Mucosa of stomach (tissue), 1 donor: ENCODE measurements at regions not wholly inside any gene's neighbourhood (a gene's known extent, or its start where the extent isn't known, plus 50 kb on each side); places are given as distances from the start of the nearest gene placed in this dataset.
"Not testable (repeated sequence)": the region's sequence is repeated elsewhere in the genome, so short reads cannot be mapped to it uniquely, and the experiment has no call there.

Experiments
- H3K27me3 ChIP-seq: one replicate; pipeline ENCODE4 v1.7.0; 2013; ENCODE audit warnings: mild to moderate bottlenecking, low read length; ENCODE audit not compliant: control insufficient read depth, insufficient read depth
- H3K36me3 ChIP-seq: one replicate; pipeline ENCODE4 v1.7.0; 2013; ENCODE audit warnings: low read length; ENCODE audit not compliant: control insufficient read depth, insufficient read depth
- H3K4me1 ChIP-seq: one replicate; pipeline ENCODE4 v1.7.0; 2013; ENCODE audit warnings: mild to moderate bottlenecking, low read length; ENCODE audit not compliant: control insufficient read depth, insufficient read depth
- H3K4me3 ChIP-seq: one replicate; pipeline ENCODE4 v1.7.0; 2013; ENCODE audit warnings: low read length
- H3K9ac ChIP-seq: one replicate; pipeline ENCODE4 v1.7.0; 2013; ENCODE audit warnings: mild to moderate bottlenecking, low read length, moderate library complexity
- H3K9me3 ChIP-seq: one replicate; pipeline ENCODE4 v1.7.0; 2013; ENCODE audit warnings: mild to moderate bottlenecking, low read length, moderate library complexity; ENCODE audit not compliant: control insufficient read depth
- donor health status: Pancreatic carcinoma.

DNA sequence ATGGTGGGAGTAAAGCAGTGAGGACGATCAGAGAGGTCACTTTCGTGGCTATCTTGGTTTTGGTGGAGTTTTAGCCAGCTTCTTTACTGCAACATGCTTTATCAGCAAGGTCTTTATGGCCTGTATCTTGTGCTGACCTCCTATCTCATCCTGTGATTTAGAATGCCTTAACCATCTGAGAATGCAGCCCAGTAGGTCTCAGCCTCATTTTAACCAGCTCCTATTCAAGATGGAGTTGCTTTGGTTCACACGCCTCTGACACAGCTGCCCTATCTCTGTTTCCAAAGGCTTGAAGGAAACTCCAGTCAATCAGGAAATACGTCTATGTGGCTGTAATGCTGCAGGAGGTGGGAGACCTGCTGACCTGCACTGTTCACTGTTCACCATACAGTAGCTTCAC is 146.1 kb upstream of the POGK start:
- no peak overlapping the region for H3K4me3 ChIP-seq
- no peaks in the 10 kb centered on the region for H3K27me3 ChIP-seq
- no peaks in the 10 kb centered on the region for H3K4me1 ChIP-seq
- H3K36me3 ChIP-seq = no peaks in the 10 kb centered on the region
- H3K9me3 ChIP-seq = no peaks in the 10 kb centered on the region
- H3K9ac ChIP-seq = no peak overlapping the region

DNA sequence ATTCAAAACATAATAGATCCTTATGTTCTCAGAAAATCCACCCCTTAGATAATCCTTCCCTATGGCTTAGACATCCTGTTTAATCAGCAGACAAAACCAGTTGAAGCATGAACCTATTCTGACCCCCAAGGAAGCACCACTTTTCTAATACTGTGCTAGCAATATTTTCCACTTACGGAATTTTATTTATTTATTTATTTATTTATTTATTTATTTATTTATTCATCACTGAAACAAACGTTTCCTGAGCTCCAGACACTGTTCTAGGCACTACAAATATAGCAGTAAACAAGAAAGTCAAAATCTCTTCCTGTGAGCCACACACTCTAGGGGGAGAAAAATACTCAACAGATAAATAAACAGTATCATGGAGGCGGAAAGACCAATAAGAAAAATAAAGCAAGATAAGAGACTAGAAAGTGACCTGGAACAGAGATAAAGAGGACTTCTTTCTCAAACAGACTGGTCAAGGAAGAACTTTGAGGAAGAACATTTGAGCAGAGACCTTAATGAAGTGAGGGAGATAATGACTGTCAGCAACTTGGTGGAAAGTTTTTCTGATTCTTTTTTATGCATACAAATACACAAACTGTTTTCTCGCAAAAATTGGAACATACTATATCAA is 145.5 kb upstream of the POGK start:
- Histone ChIP-seq H3K4me3 (no peak overlapping the region), H3K4me1 (no peaks in the 10 kb centered on the region), H3K9ac (no peak overlapping the region), H3K9me3 (no peaks in the 10 kb centered on the region), H3K36me3 (no peaks in the 10 kb centered on the region), H3K27me3 (no peaks in the 10 kb centered on the region)

DNA sequence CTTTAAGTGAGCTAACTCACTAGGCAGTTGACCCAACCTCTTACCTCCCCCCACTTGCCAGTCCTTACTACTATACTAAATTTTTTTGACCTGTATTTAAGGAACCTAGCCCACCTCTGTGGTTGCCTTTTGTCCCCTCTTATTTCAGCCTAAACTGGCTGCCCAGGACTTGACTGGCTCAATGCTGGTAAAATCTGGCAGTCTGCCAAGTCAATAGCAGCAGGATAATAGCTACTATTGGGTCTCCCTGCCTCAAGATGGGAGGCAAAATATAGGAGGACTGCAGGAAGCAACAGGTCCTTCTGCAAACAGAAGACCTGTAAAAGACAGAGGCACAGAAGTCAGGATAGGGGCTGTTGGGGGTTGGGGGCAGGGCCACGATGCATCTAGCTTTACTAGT is 144.2 kb upstream of the POGK start:
- no peaks in the 10 kb centered on the region for H3K36me3 ChIP-seq
- H3K4me3 ChIP-seq = no peak overlapping the region
- H3K9ac ChIP-seq = no peak overlapping the region
- no peaks in the 10 kb centered on the region for H3K4me1 ChIP-seq
- H3K27me3 ChIP-seq = no peaks in the 10 kb centered on the region
- H3K9me3 ChIP-seq = no peaks in the 10 kb centered on the region

DNA sequence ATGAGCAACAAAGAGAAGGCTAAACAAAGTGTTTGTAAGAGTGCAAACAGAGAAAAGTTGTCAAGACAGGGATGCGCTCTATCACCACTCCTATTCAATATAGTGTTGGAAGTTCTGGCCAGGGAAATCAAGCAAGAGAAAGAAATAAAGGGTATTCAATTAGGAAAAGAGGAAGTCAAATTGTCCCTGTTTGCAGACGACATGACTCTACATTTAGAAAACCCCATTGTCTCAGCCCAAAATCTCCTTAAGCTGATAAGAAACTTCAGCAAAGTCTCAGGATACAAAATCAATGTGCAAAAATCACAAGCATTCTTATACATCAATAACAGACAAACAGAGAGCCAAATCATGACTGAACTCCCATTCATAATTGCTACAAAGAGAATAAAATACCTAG is 143.4 kb upstream of the POGK start:
- H3K9ac ChIP-seq, H3K9me3 ChIP-seq, H3K4me3 ChIP-seq, H3K36me3 ChIP-seq, H3K4me1 ChIP-seq, H3K27me3 ChIP-seq: not testable (repeated sequence)

DNA sequence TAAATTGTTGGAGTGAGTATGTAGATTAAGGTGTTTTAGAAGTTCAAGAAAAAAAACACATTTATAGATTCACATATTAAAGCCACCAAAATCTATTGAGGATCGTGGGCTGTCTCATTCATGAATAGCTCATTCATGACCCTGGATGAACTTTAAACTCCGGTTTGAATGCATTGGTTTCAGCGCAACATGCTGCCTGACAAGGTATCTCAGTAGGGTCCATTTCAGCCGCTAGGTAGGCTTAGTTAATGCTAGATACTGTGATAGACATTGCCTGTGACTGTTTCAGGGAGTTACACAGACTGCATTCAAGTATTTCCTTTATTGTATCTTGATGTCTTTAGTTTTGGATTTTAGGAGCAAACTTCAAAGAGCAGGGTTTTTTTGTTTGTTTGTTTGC is 140.5 kb upstream of the POGK start:
- no peaks in the 10 kb centered on the region for H3K27me3 ChIP-seq
- no peaks in the 10 kb centered on the region for H3K36me3 ChIP-seq
- no peaks in the 10 kb centered on the region for H3K4me1 ChIP-seq
- no peaks in the 10 kb centered on the region for H3K9me3 ChIP-seq
- H3K9ac ChIP-seq = no peak overlapping the region
- H3K4me3 ChIP-seq = no peak overlapping the region

DNA sequence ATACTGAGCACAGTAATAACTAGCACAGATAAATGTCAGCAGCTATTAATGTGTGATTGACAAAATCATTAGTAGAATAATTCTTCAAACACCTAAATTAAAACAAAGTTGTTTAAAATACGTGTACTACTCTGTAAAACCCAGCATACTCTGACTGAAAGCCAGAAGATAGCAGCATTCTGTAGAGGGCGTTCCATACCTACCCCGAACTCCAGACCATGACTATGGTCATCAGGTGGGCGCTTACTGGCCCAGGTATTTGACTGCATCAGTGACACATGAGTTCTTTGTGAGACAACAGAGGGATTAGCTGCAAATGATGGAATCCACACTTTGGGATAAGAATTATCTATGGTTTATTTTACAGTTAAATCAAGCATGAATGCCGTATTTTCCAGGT is 139.7 kb upstream of the POGK start:
- Histone ChIP-seq H3K27me3 (no peaks in the 10 kb centered on the region), H3K9ac (no peak overlapping the region), H3K36me3 (no peaks in the 10 kb centered on the region), H3K9me3 (no peaks in the 10 kb centered on the region), H3K4me3 (no peak overlapping the region), H3K4me1 (no peaks in the 10 kb centered on the region)

DNA sequence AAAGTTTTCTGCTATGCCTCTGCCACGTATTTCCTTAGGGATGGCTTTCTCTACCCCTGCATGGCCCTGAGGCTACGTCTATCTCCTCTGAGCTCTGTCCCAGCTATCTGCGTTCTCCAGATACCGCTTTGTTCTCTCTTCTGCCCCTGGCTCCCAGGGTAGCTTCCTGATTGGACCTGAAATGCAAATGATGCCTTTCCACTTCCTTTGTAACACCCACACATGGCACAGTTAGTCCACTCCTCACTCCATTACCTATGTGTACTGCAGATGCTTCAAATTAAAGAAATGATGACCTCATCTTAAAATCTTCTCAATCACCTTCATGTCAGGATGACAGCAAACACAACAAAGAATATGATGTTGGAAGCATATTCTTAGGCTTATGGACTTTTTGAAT is 138.6 kb upstream of the POGK start:
- Histone ChIP-seq H3K27me3 (no peaks in the 10 kb centered on the region), H3K9me3 (no peaks in the 10 kb centered on the region), H3K9ac (no peak overlapping the region), H3K4me1 (no peaks in the 10 kb centered on the region), H3K4me3 (no peak overlapping the region), H3K36me3 (no peaks in the 10 kb centered on the region)

DNA sequence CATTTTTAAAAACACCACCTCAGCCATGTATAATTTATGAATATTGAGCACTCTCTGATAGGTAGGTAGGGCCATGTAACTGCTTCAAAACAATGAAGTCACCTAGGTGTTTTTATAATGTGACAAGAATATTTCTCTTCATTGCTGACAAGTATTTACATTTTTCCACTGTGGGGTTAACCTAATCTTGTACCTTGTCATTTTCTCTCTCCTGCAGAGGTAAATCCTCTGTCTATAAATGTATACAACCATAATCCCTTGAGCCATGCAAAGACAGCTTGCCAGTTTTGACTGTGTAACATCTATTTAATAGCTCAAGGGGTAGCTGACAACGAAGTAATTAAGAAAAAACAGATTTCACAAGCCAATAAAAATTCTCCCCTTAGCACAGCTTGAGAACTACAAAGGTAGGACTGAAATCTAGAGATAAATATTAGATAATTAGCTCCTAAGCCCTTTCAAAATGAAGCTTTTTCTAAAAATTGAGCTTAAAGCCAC is 137.6 kb upstream of the POGK start:
- no peaks in the 10 kb centered on the region for H3K9me3 ChIP-seq
- H3K4me3 ChIP-seq = no peak overlapping the region
- H3K36me3 ChIP-seq = no peaks in the 10 kb centered on the region
- no peak overlapping the region for H3K9ac ChIP-seq
- H3K27me3 ChIP-seq = no peaks in the 10 kb centered on the region
- H3K4me1 ChIP-seq = no peaks in the 10 kb centered on the region

DNA sequence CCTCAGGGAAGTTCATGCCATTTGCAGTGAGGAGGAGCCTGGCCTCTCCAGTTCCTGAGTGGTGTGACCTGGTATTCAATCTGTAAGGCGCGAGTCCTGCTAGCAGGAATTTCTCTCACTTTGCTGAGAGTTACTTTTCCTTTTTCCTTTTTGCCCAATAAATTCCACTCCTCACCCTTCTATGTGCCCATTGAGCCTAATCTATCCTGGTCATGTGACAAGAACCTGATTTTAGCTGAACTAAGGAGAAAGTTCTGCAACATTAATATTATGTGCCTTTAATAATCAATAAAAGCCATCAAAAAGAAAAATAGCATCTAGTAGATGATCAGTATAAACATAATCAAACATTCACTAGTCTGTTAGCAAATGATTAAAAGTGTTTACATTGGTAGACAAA is 136.1 kb upstream of the POGK start:
- H3K4me3 ChIP-seq = no peak overlapping the region
- H3K36me3 ChIP-seq = no peaks in the 10 kb centered on the region
- no peaks in the 10 kb centered on the region for H3K4me1 ChIP-seq
- H3K27me3 ChIP-seq = no peaks in the 10 kb centered on the region
- no peak overlapping the region for H3K9ac ChIP-seq
- no peaks in the 10 kb centered on the region for H3K9me3 ChIP-seq

DNA sequence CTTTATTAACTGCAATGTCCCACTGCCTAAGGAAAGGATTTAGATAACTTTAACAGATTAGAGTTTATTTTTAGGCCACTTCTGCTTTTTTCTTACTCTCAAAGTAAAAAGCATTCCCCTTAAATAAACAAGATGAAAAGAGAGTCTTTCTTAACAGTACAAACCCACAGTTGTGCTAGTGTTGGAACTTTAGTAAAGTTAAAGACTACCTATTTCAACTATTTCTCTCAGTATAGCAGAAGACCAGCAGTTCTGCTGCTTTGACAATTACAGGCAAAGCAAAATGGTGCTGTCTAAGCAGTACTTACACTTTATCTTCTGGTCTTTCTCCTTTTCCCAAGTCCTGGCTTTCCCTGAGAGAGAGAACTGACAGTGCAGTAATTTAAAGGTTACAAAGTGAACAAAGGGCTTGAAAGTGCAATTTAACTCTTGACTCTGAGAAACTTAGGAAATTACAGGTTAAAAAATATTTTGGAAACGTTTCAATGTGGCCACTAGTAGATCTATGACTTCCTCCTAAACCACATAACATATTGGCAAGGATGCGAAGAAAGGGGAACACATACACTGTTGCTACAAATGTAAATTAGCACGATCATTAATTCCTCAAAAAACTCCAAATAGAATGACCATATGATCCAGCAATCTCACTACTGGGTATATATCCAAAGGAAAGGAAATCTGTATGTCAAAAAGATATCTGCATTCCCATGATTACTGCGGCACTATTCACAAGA is 135.4 kb upstream of the POGK start:
- Histone ChIP-seq H3K9me3 (no peaks in the 10 kb centered on the region), H3K36me3 (no peaks in the 10 kb centered on the region), H3K4me1 (no peaks in the 10 kb centered on the region), H3K27me3 (no peaks in the 10 kb centered on the region), H3K9ac (no peak overlapping the region), H3K4me3 (no peak overlapping the region)

DNA sequence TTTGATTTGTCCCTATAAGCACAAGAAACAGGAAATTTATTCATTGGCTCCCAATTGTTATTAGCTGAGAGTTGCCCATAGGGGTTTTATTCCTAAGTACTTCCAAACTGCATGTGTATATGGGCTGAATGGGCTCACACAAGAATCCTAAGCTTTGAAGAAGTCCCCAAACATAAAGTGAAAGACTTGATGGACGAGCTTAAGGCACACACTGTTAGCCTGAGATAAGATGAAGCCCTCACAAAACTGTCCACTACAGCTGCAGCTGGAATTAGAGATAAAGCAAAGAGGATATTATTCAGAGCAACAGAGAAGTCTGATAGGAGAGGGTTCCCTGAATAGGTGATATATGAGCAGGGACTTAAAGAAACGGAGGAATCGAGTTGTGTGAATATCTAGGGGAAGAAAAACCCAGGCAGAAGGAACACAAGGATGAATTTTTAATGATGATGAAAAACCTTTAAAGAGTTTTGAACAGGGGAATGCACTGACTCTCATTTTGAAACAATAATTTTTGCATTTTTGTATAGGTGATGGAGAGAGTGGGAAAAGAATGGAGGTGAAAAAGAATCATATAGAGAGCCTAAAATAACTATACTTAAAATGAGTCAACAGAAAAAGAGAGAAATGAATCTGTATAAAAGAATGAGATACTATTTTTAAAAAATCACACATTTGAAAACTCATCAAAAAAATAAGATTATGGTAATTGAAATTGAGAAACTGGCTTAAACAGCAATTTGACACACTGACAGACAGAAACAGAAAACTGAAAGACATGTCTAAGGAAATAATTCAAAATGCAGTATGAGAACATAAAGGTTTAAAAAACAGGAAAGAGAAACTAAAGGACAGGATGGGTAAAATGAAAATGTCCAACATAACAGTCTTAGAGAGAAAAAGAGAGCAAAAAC is 133.6 kb upstream of the POGK start:
- no peaks in the 10 kb centered on the region for H3K9me3 ChIP-seq
- no peaks in the 10 kb centered on the region for H3K27me3 ChIP-seq
- H3K36me3 ChIP-seq = no peaks in the 10 kb centered on the region
- H3K4me1 ChIP-seq = no peaks in the 10 kb centered on the region
- no peak overlapping the region for H3K9ac ChIP-seq
- no peak overlapping the region for H3K4me3 ChIP-seq

DNA sequence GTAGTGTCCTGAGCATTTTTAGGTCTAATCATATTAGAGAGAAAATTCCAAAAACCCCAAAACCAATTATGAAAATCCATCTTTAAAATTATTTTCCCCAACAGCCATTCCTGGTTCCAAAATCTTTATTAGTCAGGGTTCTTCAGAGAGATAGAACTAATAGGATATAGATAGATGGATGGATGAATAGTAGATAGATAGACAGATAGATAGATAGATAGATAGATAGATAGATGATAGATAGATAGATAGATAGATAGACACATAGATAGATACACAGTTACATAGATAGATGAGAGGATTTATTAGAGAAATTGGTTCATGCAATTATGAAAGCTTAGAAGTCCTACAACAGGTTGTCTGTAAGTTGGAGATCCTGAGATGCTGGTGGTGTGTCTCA is 122.7 kb upstream of the POGK start:
- Histone ChIP-seq H3K27me3 (no peaks in the 10 kb centered on the region), H3K4me3 (no peak overlapping the region), H3K4me1 (no peaks in the 10 kb centered on the region), H3K9ac (no peak overlapping the region), H3K36me3 (no peaks in the 10 kb centered on the region), H3K9me3 (no peaks in the 10 kb centered on the region)
